Activated CD4-positive, CD25-positive, alpha-beta regulatory T cell treated with anti-CD3 and anti-CD28 coated beads, Interleukin-2, amount 50 U/mL, for 72 hours (primary cell): ENCODE measurements at regions not wholly inside any gene's neighbourhood (a gene's known extent, or its start where the extent isn't known, plus 50 kb on each side); places are given as distances from the start of the nearest gene placed in this dataset.
"Not testable (repeated sequence)": the region's sequence is repeated elsewhere in the genome, so short reads cannot be mapped to it uniquely, and the experiment has no call there.

Experiments used
- DNase-seq: peaks from one replicate; pipeline ENCODE4 v3.0.0; 2021

- no peak for DNase-seq
Measured at GRCh38 chr1:88528792-88529191, 155.3 kb upstream of the PKN2 start.

- no peak for DNase-seq
Measured at GRCh38 chr1:88529581-88529980, 154.5 kb upstream of the PKN2 start.

DNA sequence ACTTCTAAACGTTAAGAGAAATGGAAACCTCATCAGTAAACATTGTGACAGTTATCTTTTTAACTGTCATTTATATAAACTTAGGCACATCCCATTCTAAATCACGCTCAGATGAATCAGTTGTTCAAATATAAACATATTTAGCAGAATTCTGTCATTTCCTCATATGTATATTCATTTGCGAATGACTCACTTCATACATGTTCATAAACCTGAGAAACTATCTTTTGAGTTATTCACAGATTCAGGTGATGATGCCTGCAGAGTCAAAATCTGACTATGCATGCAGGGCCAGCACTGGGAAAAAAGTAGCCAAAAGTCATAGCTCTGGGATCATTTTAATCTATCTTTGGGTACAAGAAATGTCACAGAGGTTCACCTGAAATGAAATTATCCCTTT is 153.8 kb upstream of the PKN2 start:
- DNase-seq: no peak

DNA sequence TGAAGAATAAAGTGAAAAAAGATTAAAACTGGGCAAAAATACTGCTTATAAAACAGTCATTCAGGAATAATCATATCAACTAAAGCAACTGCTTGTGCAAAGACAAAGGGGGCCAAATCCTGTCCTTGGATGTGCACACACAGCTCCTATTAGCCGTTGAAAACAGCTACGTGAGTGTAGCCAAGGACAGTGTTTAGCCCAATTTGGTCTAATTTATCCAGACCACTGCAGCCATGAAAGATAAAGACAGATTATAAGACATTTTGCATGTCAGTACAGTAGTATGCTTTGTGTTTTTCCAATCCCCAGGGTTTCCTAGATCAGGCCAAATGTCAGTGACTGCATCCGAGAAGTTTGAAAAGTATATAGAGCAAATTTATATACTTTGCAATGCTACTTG is 146.3 kb upstream of the PKN2 start:
- DNase-seq: no peak

DNA sequence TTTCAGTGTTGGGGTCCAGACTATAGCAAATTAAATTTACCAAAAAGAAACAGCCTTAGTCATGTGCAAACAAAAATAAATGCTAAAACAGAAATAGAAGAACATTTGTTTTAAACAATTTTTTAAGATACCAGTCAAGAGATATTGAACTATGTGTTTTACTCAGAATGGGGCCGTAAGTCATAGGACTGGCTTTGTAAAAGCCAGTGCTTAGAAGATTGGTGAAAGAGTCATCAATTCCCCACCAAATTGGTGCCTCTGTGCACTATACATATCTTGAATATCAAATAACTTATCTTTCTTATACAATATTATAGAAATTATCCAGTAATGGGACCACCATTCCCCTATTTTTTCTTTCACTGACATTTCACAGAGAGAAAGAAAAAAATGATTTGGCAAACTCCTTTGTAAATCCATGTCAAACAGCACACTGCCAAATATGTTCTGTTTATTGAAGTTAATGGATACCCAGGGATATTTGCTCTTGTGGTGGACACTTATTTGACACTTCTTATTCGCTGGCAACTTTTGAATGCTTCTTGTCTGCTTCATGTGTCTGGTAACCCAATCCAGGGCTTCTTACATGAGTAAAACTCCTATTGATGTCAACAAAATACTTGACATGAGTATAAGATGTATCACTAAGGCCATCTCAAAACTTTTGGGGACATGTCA is 145.7 kb upstream of the PKN2 start:
- DNase-seq: no peak

GRCh38 chr1:88540255-88540654 is 143.8 kb upstream of the PKN2 start:
- no peak for DNase-seq

DNA sequence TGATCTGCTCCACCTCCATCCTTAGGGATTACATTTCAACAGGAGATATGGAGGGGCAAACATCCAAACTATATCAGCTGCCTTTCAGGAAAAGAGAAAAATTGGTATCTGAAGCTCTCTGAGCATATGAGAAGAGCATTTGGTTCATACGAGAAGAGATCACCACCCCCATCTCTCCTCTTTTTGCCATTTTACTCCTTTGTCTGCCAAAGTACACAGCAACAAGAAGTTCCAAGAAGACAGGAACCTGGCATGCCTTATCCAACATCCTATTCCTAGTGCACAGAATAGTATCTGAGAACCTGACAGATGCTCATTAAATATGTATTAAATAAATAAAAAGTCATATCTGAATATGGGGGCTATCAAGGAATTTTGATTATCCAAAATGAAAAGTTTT is 142.5 kb upstream of the PKN2 start:
- DNase-seq: no peak

DNA sequence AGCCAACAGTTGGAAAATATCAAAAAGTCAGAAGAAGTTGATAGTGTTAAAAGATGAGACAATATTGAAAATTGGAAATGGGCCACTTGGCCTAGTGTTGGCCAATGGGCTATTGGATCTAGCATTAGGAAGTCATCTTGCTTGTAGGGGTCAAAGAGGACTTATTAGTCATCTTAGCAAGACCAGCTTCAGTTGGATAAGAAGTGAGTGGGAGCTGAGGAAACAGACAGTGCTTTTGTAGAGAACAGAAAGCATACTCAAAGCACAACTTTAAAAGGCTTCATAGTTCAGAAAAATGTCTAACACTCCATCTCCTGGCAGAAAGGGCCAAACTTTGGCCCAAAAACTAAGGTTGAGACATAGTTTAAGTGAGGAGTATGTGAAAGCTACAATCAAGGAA is 139.9 kb upstream of the PKN2 start:
- DNase-seq: no peak

DNA sequence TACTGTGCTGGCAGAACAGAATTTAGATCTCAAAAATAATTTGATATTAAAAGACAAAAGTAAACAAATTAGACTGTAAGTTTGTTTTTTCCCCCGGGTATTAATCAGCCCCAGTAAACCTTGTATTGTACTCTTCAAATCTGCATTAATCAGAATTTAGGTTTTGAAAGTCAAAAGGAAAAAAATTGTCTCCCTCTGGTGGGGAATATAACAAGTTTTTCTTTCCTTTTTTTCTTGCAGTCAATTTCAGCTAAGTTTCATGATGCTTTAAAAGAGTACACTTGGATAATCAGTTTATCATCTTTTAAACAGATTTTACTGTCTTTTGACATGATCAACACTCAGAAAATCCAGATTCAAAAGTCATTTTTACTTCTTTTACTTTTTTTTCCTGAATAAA is 134.5 kb upstream of the PKN2 start:
- no peak for DNase-seq

DNA sequence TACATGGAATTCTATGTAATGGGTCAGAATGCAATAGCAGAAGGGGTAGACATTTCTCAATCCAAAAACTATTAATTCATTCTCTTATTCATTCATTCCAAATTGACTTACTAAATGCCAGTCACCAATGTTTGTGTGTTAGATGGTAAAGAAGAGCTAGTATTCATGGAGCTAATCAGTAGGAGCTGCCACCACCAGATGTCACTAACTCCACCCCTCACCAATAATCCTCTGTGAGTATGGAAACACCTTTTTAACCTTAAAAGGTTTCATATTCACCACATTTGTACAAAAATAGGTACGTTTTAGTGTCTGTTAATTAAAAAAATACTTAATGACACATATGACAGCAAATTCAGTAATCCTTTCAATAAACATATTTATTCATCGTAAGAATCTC is 131.8 kb upstream of the PKN2 start:
- DNase-seq: no peak

GRCh38 chr1:88557014-88557413 is 127.1 kb upstream of the PKN2 start:
- DNase-seq: no peak

- no peak for DNase-seq
Measured at GRCh38 chr1:88560621-88561020, 123.5 kb upstream of the PKN2 start.

DNA sequence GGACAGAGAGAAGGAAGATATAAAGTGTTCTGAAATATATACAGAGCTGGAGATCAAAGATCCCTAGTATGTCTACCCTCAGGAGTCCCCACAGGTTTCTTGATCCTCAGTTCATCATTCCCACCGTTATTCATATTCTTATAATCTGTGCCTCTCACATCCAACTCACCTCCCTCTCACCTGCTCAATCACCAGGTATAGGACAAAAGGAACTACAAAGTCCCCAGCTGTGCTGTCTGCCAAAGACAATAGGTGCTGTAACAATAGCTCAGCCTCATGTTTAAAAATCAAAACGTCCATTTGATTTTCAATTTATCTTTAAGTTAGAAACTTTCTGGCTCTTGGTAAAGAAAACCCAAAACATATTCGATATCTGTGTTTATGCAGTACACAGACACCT is 121.1 kb upstream of the PKN2 start:
- DNase-seq: no peak

- DNase-seq: no peak
Measured at GRCh38 chr1:88566615-88567387, 117.3 kb upstream of the PKN2 start.

- no peak for DNase-seq
Measured at GRCh38 chr1:88571506-88571905, 112.6 kb upstream of the PKN2 start.

GRCh38 chr1:88579598-88579997 is 104.5 kb upstream of the PKN2 start:
- DNase-seq: no peak

DNA sequence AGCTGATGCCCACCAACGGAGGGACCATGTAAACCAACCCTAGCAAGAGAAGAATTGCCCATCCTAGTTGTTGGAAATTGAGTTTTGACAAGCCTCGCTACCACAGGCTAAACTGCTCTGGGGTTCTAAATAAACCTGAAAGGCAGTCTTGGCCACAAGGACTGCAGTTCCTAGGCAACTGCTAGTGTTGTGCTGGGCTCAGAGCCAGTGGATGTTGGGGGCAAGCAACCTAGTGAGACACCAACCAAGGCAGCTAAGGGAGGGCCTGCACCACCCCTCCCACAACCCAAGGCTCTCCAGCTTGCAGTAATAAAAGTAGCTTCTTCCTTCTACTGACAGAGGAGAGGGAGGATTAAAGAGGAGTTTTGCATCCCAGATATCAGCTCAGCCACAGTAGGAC is 102.4 kb upstream of the PKN2 start:
- DNase-seq: no peak

DNA sequence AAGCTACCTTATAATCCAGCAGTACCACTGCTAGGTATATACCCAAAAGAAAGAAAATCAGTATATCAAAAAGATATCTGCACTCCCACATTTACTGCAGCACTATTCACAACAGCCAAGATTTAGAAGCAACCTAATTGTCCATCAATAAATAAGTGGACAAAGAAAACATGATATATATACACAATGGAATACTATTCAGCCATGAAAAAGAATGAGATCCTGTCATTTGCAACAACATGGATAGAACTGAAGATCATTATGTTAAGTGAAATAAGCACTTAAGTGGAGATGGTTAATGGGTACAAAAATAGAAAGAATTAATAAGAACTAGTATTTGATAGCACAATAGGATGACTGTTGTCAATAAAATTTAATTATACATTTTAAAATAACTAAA is 90.7 kb upstream of the PKN2 start:
- DNase-seq: no peak

- no peak for DNase-seq
Measured at GRCh38 chr1:88595355-88596002, 88.6 kb upstream of the PKN2 start.

- not testable (repeated sequence) for DNase-seq
Measured at GRCh38 chr1:88597973-88598372, 86.1 kb upstream of the PKN2 start.

- no peak for DNase-seq
Measured at GRCh38 chr1:88608139-88608943, 75.7 kb upstream of the PKN2 start.

DNA sequence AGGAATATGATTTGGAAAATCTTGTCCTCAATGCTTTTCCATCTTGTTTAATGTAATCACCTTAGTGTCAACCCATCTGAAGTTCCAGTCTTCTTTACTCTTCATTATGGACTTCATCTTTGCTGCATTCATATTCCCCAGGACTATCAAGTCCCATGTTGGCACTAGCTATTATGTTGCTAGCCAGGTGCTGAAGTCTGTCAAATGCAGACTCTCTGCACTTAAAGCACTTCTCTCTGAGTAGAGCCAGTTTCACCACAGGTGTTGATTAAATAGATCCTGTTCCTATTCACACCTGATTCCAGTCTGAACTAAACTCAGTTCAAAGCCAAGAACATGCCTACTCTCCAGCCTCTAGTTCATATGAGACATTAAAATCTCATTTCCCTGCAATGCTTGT is 75.0 kb upstream of the PKN2 start:
- no peak for DNase-seq

GRCh38 chr1:88610687-88611086 is 73.4 kb upstream of the PKN2 start:
- no peak for DNase-seq
